HK-2 (cell line): ENCODE measurements at regions not wholly inside any gene's neighbourhood (a gene's known extent, or its start where the extent isn't known, plus 50 kb on each side); places are given as distances from the start of the nearest gene placed in this dataset.
"Not testable (repeated sequence)": the region's sequence is repeated elsewhere in the genome, so short reads cannot be mapped to it uniquely, and the experiment has no call there.

Source experiments
- DNase-seq: peaks from one replicate; pipeline ENCODE4 v3.0.0-alpha.2; 2018; ENCODE audit not compliant: unreplicated experiment

GRCh38 chr5:71771191-71771590 lies 52.1 kb downstream of the CARTPT start:
- DNase-seq, result no peak

- peak; percentile 8 for DNase-seq
Observed at GRCh38 chr5:71778678-71779276, 59.7 kb downstream of the CARTPT start.

- DNase-seq, result no peak
Observed at GRCh38 chr5:71780597-71780996, 61.5 kb downstream of the CARTPT start.

- no peak for DNase-seq
Observed at GRCh38 chr5:71782393-71782770, 63.3 kb downstream of the CARTPT start.

GRCh38 chr5:71782771-71783770 lies 64.0 kb downstream of the CARTPT start:
- peak; percentile 31 for DNase-seq

GRCh38 chr5:71783891-71784290 lies 64.8 kb downstream of the CARTPT start:
- no peak for DNase-seq

GRCh38 chr5:71786337-71787055 lies 67.4 kb downstream of the CARTPT start:
- no peak for DNase-seq

- no peak for DNase-seq
Observed at GRCh38 chr5:71788794-71789193, 69.7 kb downstream of the CARTPT start.

GRCh38 chr5:71789746-71790145 lies 70.7 kb downstream of the CARTPT start:
- DNase-seq, result no peak

GRCh38 chr5:71790433-71790832 lies 71.4 kb downstream of the CARTPT start:
- DNase-seq, result no peak

- DNase-seq, result not testable (repeated sequence)
Observed at GRCh38 chr5:71792041-71792440, 73.0 kb downstream of the CARTPT start.

- no peak for DNase-seq
Observed at GRCh38 chr5:71794061-71794695, 75.1 kb downstream of the CARTPT start.

- DNase-seq, result no peak
Observed at GRCh38 chr5:71802673-71803072, 83.6 kb downstream of the CARTPT start.

GRCh38 chr5:71806711-71807110 lies 87.6 kb downstream of the CARTPT start:
- no peak for DNase-seq

GRCh38 chr5:71807909-71808308 lies 88.8 kb downstream of the CARTPT start:
- no peak for DNase-seq

GRCh38 chr5:71809446-71809845 lies 90.4 kb downstream of the CARTPT start:
- no peak for DNase-seq

GRCh38 chr5:71810023-71810422 lies 90.9 kb downstream of the CARTPT start:
- no peak for DNase-seq

- DNase-seq, result no peak
Observed at GRCh38 chr5:71810471-71811195, 91.6 kb downstream of the CARTPT start.

- DNase-seq, result no peak
Observed at GRCh38 chr5:71811779-71812178, 92.7 kb downstream of the CARTPT start.

GRCh38 chr5:71816307-71816706 lies 97.2 kb downstream of the CARTPT start:
- DNase-seq, result no peak

- DNase-seq, result no peak
Observed at GRCh38 chr5:71817891-71818290, 98.8 kb downstream of the CARTPT start.
